Activated CD8-positive, alpha-beta T cell treated with anti-CD3 and anti-CD28 coated beads for 36 hours (primary cell): ENCODE measurements at regions not wholly inside any gene's neighbourhood (a gene's known extent, or its start where the extent isn't known, plus 50 kb on each side); places are given as distances from the start of the nearest gene placed in this dataset.

Experiments
- ATAC-seq: fragments of 200-7000 bp; cut with Tn5 transposase; one replicate; pipeline ENCODE4 v1.10.0; 2021; ENCODE audit warnings: mild to moderate bottlenecking, moderate library complexity
- CTCF ChIA-PET: fragments of 350-600 bp; sonication (Branson Sonifier 250); formaldehyde crosslinking; loops from one replicate; lab custom pipeline; 2021; ENCODE audit warnings: antibody characterized with exemption; lab: Charles Lee
- POLR2A ChIA-PET: fragments of 350-600 bp; sonication (Branson Sonifier 250); formaldehyde crosslinking; loops from one replicate; lab custom pipeline; 2021; ENCODE audit warnings: antibody characterized with exemption; lab: Charles Lee
- DNase-seq: peaks from one replicate; pipeline ENCODE4 v3.0.0-alpha.2; 2020
- H3K27ac Mint-ChIP-seq: one replicate; pipeline ENCODE4 v1.8.0; 2021; ENCODE audit warnings: mild to moderate bottlenecking, mixed read lengths
- H3K27me3 Mint-ChIP-seq: one replicate; pipeline ENCODE4 v1.8.0; 2021; ENCODE audit warnings: mixed read lengths
- H3K36me3 Mint-ChIP-seq: one replicate; pipeline ENCODE4 v1.8.0; 2021; ENCODE audit warnings: low read depth, mixed read lengths
- H3K4me1 Mint-ChIP-seq: one replicate; pipeline ENCODE4 v1.8.0; 2021; ENCODE audit warnings: low read depth, mixed read lengths
- H3K4me3 Mint-ChIP-seq: one replicate; pipeline ENCODE4 v1.8.0; 2021; ENCODE audit warnings: mild to moderate bottlenecking, moderate library complexity, mixed read lengths
- H3K9me3 Mint-ChIP-seq: one replicate; pipeline ENCODE4 v1.8.0; 2021; ENCODE audit warnings: mixed read lengths
- intact Hi-C: fragments of 100-400 bp; cut with micrococcal nuclease; formaldehyde crosslinking; loops from one replicate; pipeline ENCODE4 v1.10.0; 2022
- TF ChIP-seq, protein P1 (sequence below): fragments of 200-600 bp; IDR thresholded peaks from one replicate; pipeline ENCODE4 v1.8.0; 2022; ENCODE audit warnings: antibody characterized with exemption, mild to moderate bottlenecking

DNA sequence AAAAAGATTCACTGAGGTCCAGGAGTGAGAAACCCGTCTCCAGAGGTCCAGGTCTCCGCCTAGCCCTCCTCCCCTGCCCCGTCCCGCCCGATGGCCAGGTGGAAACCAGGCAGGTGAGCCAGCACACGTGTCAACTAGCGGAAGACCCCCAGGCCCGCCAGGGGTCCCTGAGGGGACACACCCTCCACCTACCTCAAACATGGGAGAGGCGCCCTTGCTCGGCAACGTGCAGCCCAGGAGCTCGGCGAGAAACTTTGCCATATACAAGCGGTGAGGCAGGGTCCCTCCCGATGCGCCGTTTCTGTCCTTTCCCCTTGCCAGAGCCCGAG is 330.0 kb downstream of the HNRNPD start:
- TF ChIP-seq, protein P1, sequence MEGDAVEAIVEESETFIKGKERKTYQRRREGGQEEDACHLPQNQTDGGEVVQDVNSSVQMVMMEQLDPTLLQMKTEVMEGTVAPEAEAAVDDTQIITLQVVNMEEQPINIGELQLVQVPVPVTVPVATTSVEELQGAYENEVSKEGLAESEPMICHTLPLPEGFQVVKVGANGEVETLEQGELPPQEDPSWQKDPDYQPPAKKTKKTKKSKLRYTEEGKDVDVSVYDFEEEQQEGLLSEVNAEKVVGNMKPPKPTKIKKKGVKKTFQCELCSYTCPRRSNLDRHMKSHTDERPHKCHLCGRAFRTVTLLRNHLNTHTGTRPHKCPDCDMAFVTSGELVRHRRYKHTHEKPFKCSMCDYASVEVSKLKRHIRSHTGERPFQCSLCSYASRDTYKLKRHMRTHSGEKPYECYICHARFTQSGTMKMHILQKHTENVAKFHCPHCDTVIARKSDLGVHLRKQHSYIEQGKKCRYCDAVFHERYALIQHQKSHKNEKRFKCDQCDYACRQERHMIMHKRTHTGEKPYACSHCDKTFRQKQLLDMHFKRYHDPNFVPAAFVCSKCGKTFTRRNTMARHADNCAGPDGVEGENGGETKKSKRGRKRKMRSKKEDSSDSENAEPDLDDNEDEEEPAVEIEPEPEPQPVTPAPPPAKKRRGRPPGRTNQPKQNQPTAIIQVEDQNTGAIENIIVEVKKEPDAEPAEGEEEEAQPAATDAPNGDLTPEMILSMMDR = no peak
- POLR2A ChIA-PET = no interaction called here
- H3K27ac Mint-ChIP-seq = no peak overlapping the region
- H3K36me3 Mint-ChIP-seq = no peaks in the 10 kb centered on the region
- CTCF ChIA-PET = interaction anchor here (1.4 kb wide), 1 partner anchor 131 kb away, joined by 3 read pairs; no protein-coding TSS in a partner anchor
- intact Hi-C loops = no loop called here
- peak overlapping the region; percentile 35 for H3K4me3 Mint-ChIP-seq
- ATAC-seq (no peak), DNase-seq (no peak)
- no peaks in the 10 kb centered on the region for H3K9me3 Mint-ChIP-seq
- peaks cover 49% of the 10 kb centered on the region for H3K27me3 Mint-ChIP-seq
- peaks cover 17% of the 10 kb centered on the region for H3K4me1 Mint-ChIP-seq

DNA sequence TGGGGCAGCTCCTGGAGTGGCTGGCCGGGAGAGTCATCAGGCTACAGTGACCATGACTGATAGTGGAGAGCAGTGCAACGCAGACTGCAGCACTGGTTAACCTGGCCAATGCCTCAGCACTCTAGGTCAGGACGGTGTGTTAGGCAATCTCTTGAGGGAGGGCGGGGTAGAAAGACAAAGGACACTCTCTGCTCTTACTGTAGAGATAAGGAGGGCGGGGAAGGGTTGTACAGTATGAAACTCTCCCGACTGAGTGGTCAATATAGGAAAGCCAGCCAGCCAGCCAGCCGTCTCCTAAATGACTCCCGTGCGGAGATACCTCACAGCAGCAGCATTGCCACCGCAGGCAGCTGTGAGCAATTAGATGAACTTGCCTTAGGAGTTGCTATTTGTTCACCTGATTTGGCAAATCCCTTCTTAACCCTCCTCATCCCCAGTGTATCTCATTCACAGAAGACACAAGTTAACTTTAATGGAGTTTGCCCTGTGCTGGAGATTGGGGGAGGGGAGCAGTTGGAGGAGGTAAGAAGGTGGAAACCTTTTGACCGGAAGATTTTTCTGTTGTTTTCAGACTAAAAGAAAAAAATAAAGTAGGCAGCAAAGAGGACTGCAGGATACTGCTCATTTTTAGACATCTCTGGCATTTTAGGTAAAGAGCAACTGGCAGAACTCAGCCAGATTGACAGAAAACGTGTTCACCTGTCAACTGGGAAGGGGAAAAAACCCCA is 330.5 kb downstream of the HNRNPD start:
- ChIA-PET CTCF (no interaction called here), POLR2A (no interaction called here)
- peak overlapping the region; percentile 35 for H3K4me3 Mint-ChIP-seq
- no peaks in the 10 kb centered on the region for H3K9me3 Mint-ChIP-seq
- TF ChIP-seq, protein P1 = no peak
- peaks cover 17% of the 10 kb centered on the region for H3K4me1 Mint-ChIP-seq
- DNase-seq (no peak), ATAC-seq (no peak)
- H3K36me3 Mint-ChIP-seq = no peaks in the 10 kb centered on the region
- H3K27me3 Mint-ChIP-seq = peaks cover 52% of the 10 kb centered on the region
- H3K27ac Mint-ChIP-seq = no peak overlapping the region
- intact Hi-C loops = no loop called here

DNA sequence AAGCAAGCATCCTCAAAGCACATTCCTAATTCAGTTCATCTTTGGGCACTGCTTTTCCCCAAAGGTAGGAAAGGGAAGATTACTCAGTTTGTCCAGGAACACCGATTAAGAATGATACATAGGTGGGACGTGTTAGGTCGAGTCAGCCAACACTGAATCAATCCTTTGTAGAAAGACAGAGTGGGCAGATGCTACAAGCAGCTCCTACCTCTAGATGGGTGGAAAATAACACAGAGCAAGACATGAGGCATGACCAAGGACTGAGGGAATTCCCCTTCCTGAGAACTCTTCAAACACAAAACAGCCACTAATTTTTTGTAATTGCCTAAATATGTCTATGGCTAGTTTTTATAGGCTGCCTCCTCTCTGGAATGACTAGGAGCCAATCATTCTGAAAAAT is 331.7 kb downstream of the HNRNPD start:
- TF ChIP-seq, protein P1 = no peak
- H3K4me3 Mint-ChIP-seq = no peak overlapping the region
- ChIA-PET POLR2A (no interaction called here), CTCF (no interaction called here)
- peaks cover 17% of the 10 kb centered on the region for H3K4me1 Mint-ChIP-seq
- ATAC-seq (peak; percentile 76), DNase-seq (no peak)
- H3K9me3 Mint-ChIP-seq = no peaks in the 10 kb centered on the region
- no peaks in the 10 kb centered on the region for H3K36me3 Mint-ChIP-seq
- intact Hi-C loops = no loop called here
- peaks cover 50% of the 10 kb centered on the region for H3K27me3 Mint-ChIP-seq
- H3K27ac Mint-ChIP-seq = no peak overlapping the region

DNA sequence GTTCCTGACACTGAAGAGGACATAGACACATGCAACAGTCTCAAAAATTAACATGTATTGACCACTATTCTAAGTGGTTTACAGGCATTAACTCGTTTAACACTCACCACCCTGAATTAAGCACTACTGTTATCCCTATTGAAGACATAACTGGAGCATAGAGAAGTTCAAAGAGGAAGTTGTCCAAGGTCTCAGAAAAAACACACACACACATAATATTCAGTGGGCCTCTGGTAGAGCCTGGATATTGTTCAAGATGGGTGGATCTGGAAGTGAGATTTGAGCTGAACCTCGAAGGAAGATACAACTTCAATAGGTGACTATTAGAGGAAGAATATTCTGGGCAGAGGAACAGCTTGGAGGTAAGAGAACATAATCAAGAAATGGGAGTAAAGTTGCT is 334.9 kb downstream of the HNRNPD start:
- ChIA-PET POLR2A (no interaction called here), CTCF (no interaction called here)
- ATAC-seq = no peak
- Mint-ChIP-seq H3K9me3 (no peaks in the 10 kb centered on the region), H3K27me3 (peaks cover 49% of the 10 kb centered on the region), H3K4me1 (peaks cover 17% of the 10 kb centered on the region), H3K4me3 (no peak overlapping the region), H3K36me3 (no peaks in the 10 kb centered on the region), H3K27ac (no peak overlapping the region)
- intact Hi-C loops = no loop called here
- no peak for DNase-seq
- TF ChIP-seq, protein P1 = no peak

DNA sequence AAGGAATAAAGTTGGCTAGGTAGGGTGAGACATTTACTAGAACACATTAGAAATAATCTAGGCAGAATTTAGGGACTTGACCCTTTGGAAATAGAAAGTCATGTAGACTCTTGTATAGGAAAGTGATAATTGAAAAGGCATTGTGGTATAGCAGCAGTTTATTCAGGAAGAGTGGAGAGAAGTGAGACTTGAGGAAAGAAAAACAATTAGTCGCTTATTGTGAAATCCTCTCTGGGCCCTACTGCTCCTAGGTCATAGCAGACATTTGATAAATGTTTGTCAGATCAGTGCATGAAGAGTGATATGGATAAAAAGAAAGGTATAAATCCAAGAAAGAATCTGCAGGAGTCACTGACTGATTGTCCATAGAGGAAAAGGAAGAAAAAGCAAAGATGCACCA is 337.6 kb downstream of the HNRNPD start:
- Mint-ChIP-seq H3K4me3 (no peak overlapping the region), H3K9me3 (no peaks in the 10 kb centered on the region), H3K36me3 (no peaks in the 10 kb centered on the region), H3K4me1 (peaks cover 8% of the 10 kb centered on the region), H3K27me3 (peaks cover 35% of the 10 kb centered on the region), H3K27ac (no peak overlapping the region)
- TF ChIP-seq, protein P1 = no peak
- no peak for DNase-seq
- CTCF ChIA-PET = no interaction called here
- POLR2A ChIA-PET = interaction anchor here (0.7 kb wide), 1 partner anchor 127 kb away, joined by 3 read pairs; no protein-coding TSS in a partner anchor
- no peak for ATAC-seq
- intact Hi-C loops = no loop called here
